ENCODE measurements at regions not wholly inside any gene's neighbourhood (a gene's known extent, or its start where the extent isn't known, plus 50 kb on each side); places are given as distances from the start of the nearest gene placed in this dataset.

DNA sequence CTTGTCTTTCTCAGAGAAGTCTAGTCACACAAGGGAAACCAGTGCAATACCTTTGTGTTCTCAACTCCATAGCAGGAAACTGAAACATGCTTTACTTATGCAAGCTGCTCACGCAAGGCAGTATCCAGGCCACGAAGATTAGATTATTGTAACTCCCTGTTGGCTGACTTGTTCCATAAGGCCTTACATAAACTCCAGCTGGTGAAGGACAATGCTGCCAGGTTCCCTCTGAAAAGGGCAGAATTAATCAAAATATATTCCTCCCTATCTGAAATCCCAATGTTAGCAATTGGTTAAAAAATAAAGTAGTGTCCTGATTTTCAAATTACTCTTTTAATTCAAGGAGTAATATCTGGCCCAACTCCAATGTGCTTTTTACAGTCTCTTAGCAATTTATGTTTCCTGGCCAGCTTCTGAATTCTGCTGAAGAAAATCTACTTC lies 966.6 kb downstream of the HACE1 start:
- TF ChIP-seq, protein P1, sequence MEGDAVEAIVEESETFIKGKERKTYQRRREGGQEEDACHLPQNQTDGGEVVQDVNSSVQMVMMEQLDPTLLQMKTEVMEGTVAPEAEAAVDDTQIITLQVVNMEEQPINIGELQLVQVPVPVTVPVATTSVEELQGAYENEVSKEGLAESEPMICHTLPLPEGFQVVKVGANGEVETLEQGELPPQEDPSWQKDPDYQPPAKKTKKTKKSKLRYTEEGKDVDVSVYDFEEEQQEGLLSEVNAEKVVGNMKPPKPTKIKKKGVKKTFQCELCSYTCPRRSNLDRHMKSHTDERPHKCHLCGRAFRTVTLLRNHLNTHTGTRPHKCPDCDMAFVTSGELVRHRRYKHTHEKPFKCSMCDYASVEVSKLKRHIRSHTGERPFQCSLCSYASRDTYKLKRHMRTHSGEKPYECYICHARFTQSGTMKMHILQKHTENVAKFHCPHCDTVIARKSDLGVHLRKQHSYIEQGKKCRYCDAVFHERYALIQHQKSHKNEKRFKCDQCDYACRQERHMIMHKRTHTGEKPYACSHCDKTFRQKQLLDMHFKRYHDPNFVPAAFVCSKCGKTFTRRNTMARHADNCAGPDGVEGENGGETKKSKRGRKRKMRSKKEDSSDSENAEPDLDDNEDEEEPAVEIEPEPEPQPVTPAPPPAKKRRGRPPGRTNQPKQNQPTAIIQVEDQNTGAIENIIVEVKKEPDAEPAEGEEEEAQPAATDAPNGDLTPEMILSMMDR (IDR thresholded peaks at IDR 0.05; ENCODE audit: poor library complexity, severe bottlenecking) = no peak
- TF ChIP-seq, protein P2, sequence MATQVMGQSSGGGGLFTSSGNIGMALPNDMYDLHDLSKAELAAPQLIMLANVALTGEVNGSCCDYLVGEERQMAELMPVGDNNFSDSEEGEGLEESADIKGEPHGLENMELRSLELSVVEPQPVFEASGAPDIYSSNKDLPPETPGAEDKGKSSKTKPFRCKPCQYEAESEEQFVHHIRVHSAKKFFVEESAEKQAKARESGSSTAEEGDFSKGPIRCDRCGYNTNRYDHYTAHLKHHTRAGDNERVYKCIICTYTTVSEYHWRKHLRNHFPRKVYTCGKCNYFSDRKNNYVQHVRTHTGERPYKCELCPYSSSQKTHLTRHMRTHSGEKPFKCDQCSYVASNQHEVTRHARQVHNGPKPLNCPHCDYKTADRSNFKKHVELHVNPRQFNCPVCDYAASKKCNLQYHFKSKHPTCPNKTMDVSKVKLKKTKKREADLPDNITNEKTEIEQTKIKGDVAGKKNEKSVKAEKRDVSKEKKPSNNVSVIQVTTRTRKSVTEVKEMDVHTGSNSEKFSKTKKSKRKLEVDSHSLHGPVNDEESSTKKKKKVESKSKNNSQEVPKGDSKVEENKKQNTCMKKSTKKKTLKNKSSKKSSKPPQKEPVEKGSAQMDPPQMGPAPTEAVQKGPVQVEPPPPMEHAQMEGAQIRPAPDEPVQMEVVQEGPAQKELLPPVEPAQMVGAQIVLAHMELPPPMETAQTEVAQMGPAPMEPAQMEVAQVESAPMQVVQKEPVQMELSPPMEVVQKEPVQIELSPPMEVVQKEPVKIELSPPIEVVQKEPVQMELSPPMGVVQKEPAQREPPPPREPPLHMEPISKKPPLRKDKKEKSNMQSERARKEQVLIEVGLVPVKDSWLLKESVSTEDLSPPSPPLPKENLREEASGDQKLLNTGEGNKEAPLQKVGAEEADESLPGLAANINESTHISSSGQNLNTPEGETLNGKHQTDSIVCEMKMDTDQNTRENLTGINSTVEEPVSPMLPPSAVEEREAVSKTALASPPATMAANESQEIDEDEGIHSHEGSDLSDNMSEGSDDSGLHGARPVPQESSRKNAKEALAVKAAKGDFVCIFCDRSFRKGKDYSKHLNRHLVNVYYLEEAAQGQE (IDR thresholded peaks at IDR 0.05; ENCODE audit: borderline replicate concordance) = no peak
- TF ChIP-seq RAD21 (conservative IDR thresholded peaks at IDR 0.05) = no peak
